ENCODE measurements at regions not wholly inside any gene's neighbourhood (a gene's known extent, or its start where the extent isn't known, plus 50 kb on each side); places are given as distances from the start of the nearest gene placed in this dataset.

DNA sequence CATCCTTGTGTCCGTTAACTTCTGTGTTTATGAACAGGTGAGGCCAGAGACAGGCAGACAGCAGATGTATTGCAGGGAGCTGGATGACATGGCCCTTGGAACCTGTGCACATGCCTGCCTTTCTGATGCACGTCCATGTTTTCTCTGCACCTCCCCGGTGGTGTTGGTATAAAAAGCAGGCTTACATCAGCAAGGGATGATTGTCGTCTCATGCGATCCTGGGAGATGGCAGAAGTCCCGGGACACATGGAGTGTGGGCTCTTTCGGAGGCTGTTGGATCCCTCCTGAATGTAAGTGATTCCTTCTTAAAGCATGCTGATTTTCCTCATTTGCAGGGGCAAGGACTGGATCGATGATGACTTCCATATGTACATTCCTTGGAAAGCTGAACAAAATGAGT, 134.8 kb downstream of the SNRPN start:
- TF ChIP-seq, protein P1, sequence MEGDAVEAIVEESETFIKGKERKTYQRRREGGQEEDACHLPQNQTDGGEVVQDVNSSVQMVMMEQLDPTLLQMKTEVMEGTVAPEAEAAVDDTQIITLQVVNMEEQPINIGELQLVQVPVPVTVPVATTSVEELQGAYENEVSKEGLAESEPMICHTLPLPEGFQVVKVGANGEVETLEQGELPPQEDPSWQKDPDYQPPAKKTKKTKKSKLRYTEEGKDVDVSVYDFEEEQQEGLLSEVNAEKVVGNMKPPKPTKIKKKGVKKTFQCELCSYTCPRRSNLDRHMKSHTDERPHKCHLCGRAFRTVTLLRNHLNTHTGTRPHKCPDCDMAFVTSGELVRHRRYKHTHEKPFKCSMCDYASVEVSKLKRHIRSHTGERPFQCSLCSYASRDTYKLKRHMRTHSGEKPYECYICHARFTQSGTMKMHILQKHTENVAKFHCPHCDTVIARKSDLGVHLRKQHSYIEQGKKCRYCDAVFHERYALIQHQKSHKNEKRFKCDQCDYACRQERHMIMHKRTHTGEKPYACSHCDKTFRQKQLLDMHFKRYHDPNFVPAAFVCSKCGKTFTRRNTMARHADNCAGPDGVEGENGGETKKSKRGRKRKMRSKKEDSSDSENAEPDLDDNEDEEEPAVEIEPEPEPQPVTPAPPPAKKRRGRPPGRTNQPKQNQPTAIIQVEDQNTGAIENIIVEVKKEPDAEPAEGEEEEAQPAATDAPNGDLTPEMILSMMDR (conservative IDR thresholded peaks at IDR 0.05; ENCODE audit: low read depth, low read length) = no peak
- TF ChIP-seq, protein P2, sequence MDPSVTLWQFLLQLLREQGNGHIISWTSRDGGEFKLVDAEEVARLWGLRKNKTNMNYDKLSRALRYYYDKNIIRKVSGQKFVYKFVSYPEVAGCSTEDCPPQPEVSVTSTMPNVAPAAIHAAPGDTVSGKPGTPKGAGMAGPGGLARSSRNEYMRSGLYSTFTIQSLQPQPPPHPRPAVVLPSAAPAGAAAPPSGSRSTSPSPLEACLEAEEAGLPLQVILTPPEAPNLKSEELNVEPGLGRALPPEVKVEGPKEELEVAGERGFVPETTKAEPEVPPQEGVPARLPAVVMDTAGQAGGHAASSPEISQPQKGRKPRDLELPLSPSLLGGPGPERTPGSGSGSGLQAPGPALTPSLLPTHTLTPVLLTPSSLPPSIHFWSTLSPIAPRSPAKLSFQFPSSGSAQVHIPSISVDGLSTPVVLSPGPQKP (IDR thresholded peaks at IDR 0.05; ENCODE audit: borderline replicate concordance, low read depth, low read length) = no peak
- TF ChIP-seq CHD1 (IDR thresholded peaks at IDR 0.05; ENCODE audit: low read depth, low read length) = no peak
- TF ChIP-seq, protein P3, sequence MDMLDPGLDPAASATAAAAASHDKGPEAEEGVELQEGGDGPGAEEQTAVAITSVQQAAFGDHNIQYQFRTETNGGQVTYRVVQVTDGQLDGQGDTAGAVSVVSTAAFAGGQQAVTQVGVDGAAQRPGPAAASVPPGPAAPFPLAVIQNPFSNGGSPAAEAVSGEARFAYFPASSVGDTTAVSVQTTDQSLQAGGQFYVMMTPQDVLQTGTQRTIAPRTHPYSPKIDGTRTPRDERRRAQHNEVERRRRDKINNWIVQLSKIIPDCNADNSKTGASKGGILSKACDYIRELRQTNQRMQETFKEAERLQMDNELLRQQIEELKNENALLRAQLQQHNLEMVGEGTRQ (IDR thresholded peaks at IDR 0.05; ENCODE audit: low read depth, low read length) = no peak
- no peak for TF ChIP-seq POLR2A (IDR thresholded peaks at IDR 0.05; ENCODE audit: low read depth, low read length)
- no peak for TF ChIP-seq RAD21 (IDR thresholded peaks at IDR 0.05; ENCODE audit: low read length)
- no peak for TF ChIP-seq SMC3 (IDR thresholded peaks at IDR 0.05; ENCODE audit: low read depth, low read length)
- no peak for TF ChIP-seq CEBPB (IDR thresholded peaks at IDR 0.05; ENCODE audit: low read depth, low read length)
- no peak for TF ChIP-seq RFX5 (IDR thresholded peaks at IDR 0.05; ENCODE audit: low read depth, low read length)
- TF ChIP-seq MAZ (IDR thresholded peaks at IDR 0.05; ENCODE audit: borderline replicate concordance, low read depth, low read length) = no peak
- no peak for TF ChIP-seq RCOR1 (IDR thresholded peaks at IDR 0.05; ENCODE audit: insufficient replicate concordance, low read length)
